ENCODE measurements at regions not wholly inside any gene's neighbourhood (a gene's known extent, or its start where the extent isn't known, plus 50 kb on each side); places are given as distances from the start of the nearest gene placed in this dataset.

DNA sequence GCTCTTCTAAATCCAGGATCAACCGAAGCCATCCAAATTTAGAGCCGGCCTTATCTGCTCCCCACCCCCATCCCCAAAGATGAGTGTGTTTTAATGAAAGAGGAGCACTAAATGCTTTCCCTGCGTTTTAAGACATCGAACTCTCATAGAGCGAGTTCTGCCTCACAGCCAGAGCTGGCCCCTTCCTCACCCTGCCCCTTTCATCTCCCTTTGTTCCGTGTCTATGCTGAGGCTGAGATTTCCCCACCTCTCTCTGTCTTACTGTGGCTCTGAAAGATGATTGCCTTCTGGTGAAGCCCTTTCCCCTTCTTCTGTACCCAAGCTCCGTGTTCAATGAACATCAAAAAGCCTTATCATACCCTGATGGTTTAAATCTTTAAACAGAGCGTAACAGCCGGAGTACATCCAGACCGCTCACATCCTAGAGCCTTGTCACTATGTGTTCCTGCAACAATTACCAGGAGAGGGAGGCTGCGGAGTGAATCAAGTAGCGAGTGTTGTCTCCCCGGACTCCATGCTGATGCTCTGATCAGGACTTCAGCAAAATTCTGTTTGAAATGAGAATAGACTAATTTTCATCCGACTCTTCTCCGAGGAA lies 110.1 kb downstream of the ZNF326 start:
- TF ChIP-seq, protein P1, sequence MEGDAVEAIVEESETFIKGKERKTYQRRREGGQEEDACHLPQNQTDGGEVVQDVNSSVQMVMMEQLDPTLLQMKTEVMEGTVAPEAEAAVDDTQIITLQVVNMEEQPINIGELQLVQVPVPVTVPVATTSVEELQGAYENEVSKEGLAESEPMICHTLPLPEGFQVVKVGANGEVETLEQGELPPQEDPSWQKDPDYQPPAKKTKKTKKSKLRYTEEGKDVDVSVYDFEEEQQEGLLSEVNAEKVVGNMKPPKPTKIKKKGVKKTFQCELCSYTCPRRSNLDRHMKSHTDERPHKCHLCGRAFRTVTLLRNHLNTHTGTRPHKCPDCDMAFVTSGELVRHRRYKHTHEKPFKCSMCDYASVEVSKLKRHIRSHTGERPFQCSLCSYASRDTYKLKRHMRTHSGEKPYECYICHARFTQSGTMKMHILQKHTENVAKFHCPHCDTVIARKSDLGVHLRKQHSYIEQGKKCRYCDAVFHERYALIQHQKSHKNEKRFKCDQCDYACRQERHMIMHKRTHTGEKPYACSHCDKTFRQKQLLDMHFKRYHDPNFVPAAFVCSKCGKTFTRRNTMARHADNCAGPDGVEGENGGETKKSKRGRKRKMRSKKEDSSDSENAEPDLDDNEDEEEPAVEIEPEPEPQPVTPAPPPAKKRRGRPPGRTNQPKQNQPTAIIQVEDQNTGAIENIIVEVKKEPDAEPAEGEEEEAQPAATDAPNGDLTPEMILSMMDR (conservative IDR thresholded peaks at IDR 0.05): no peak
- H2BK12ac ChIP-seq (ENCODE audit: insufficient read length, low read depth, low read length): no peak overlapping the region
- no peak overlapping the region for H3K4ac ChIP-seq (ENCODE audit: low read depth, low read length)
- H3K23ac ChIP-seq (ENCODE audit: insufficient read length, low read depth, low read length): no peak overlapping the region
- no peaks in the 10 kb centered on the region for H3K27me3 ChIP-seq (ENCODE audit: insufficient read depth, low read length)
- no peaks in the 10 kb centered on the region for H3K36me3 Mint-ChIP-seq (ENCODE audit: insufficient read depth in 1 of 3, low read depth in 3 of 3)
- H3K4me1 ChIP-seq (ENCODE audit: insufficient read depth, low read length): no peaks in the 10 kb centered on the region
- no peak overlapping the region for H2BK20ac ChIP-seq (ENCODE audit: low read depth, low read length, poor library complexity, severe bottlenecking)
- H3K9me3 Mint-ChIP-seq: no peaks in the 10 kb centered on the region
- no peak overlapping the region for H2BK120ac ChIP-seq (ENCODE audit: low read depth, low read length, poor library complexity, severe bottlenecking)
- WGBS (ENCODE audit: extremely low coverage, insufficient read length, low lambda C conversion rate): no CpG with 5 or more reads among the region's 15 CpGs
- no peak overlapping the region for H3K56ac ChIP-seq (ENCODE audit: insufficient read length, low read depth, low read length)
- no peak overlapping the region for H3K18ac ChIP-seq (ENCODE audit: insufficient read length, low read depth, low read length)
- no peak overlapping the region for H4K91ac ChIP-seq (ENCODE audit: insufficient read length, low read depth, low read length)
- no peak overlapping the region for H3T11ph ChIP-seq (ENCODE audit: low read length)
- H3K27ac ChIP-seq (ENCODE audit: insufficient read length, low read depth, low read length): no peak overlapping the region
- H2AFZ ChIP-seq (ENCODE audit: low read length): no peak overlapping the region
- no peak overlapping the region for H3K9ac ChIP-seq (ENCODE audit: extremely low read depth, insufficient read length, low read length)
- H2AK5ac ChIP-seq (ENCODE audit: insufficient read length, low read length): no peak overlapping the region
- peaks cover 4 to 5% of the 10 kb centered on the region in 2 experiments; a peak in 2 of 4 replicates for H3K4me1 Mint-ChIP-seq
- no peaks in the 10 kb centered on the region for H3K9me3 ChIP-seq (ENCODE audit: control insufficient read depth, low read depth, low read length)
- no peak overlapping the region for H3K4me2 ChIP-seq (ENCODE audit: insufficient read depth, insufficient read length, low read length)
- no peak overlapping the region for H2BK15ac ChIP-seq (ENCODE audit: low read depth, low read length)
- H4K5ac ChIP-seq (ENCODE audit: insufficient read length, low read depth, low read length): no peak overlapping the region
- no peak overlapping the region; a peak in 1 of 7 replicates for H3K27ac Mint-ChIP-seq
- no peak overlapping the region for H3K4me3 Mint-ChIP-seq
- H3K27me3 Mint-ChIP-seq (ENCODE audit: low read depth): peaks cover 2% of the 10 kb centered on the region; the same call in 1 of the 2 replicates
- no peak for DNase-seq
- H3K23me2 ChIP-seq (ENCODE audit: insufficient read length, low read depth, low read length, poor library complexity, severe bottlenecking): no peaks in the 10 kb centered on the region
- no peak overlapping the region for H4K8ac ChIP-seq (replicated peaks; ENCODE audit: insufficient read length, low read depth, low read length)
- H3K79me1 ChIP-seq (ENCODE audit: insufficient read depth, low read depth, low read length, poor library complexity, severe bottlenecking): no peaks in the 10 kb centered on the region
- no peak overlapping the region for H3K14ac ChIP-seq (ENCODE audit: insufficient read depth, low read length)
- no peaks in the 10 kb centered on the region for H4K20me1 ChIP-seq (ENCODE audit: control insufficient read depth, insufficient read depth, insufficient read length)
- no peak overlapping the region for H2BK5ac ChIP-seq (ENCODE audit: insufficient read length, low read length)
- no peaks in the 10 kb centered on the region for H3K79me2 ChIP-seq (ENCODE audit: insufficient read depth, low read length)
